ENCODE measurements at regions not wholly inside any gene's neighbourhood (a gene's known extent, or its start where the extent isn't known, plus 50 kb on each side); places are given as distances from the start of the nearest gene placed in this dataset.

DNA sequence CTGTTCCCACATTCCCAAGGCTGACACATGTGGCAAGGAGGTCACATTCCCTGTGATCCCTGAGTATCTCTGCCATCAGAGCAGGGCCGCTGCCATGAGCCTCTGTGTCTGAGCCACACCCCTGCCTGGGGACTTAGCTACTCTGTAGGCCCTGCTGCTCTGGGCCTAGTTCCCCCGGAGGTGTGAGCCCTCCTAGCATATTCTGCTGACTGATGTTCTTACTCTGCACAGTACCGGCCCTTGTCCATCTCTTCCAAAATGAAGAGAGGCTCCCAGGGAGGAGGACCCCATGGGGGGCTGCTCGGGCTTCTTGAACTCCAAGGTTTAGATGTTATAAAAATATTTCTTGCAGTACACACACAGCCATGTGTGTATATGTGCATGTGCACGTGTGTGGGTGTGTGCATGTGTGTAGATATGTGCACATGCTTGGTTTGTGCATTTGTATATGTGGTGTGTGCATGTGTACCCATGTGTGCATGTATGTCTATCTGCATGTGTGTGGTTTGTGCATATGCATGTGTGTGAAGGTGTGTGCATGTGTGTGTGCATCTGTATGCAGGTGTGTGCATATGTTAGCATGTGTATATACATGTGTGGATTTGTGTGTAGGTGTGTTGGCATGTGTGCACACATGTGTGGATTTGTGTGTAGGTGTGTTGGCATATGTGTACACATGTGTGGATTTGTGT is 101.2 kb downstream of the ERMARD start:
- Mint-ChIP-seq H3K4me3 (no peak overlapping the region), H3K36me3 (ENCODE audit: low read depth) (no peaks in the 10 kb centered on the region), H3K9me3 (peaks cover 6% of the 10 kb centered on the region), H3K27me3 (ENCODE audit: low read depth) (no peaks in the 10 kb centered on the region), H3K4me1 (ENCODE audit: low read depth) (no peaks in the 10 kb centered on the region), H3K27ac (no peak overlapping the region)
- DNase-seq (ENCODE audit: low spot score), result no peak

DNA sequence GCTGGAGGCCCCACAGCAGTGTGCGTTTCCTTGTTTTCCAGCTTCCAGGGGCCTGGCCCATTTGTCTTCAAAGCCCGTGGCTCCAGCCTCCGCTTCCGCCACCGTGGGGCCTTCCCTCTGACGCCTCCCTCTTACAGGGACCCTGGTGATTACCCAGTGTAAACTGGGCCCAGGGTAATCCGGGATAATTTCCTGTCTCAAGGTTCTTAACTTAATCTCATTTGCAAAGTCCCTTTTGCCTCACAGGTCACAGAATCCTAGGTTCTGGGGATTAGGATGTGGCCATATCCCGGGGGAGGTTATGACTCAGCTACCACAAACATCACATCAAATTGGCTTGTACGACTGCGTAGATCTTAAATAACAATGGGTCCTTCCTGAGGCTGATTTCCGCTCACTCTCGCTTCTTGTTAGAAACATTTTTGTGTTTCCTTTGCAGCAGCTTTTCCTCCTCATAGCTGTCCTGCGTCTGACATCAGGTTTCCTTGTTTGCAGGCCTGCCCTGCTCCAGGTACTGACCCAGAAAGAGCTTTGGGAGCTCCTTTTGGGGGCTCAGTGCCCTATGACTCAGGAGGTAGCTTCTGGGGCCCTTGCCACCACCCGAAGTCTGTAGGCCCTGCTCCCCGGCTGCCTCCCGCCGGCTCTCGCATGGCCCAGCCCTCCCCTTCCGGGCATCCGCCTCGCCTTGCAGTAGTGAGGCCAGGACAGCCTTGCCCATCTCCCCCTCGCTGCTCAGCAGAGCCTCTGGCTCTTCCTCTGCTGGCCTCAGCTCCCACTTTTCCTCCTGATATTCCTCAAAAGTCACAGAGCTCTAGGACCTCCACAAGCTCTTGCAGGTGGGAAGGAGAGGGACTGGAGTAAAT is 100.5 kb downstream of the ERMARD start:
- H3K4me3 Mint-ChIP-seq, result no peak overlapping the region
- DNase-seq (ENCODE audit: low spot score), result no peak
- peaks cover 6% of the 10 kb centered on the region for H3K9me3 Mint-ChIP-seq
- H3K4me1 Mint-ChIP-seq (ENCODE audit: low read depth), result no peaks in the 10 kb centered on the region
- no peak overlapping the region for H3K27ac Mint-ChIP-seq
- no peaks in the 10 kb centered on the region for H3K27me3 Mint-ChIP-seq (ENCODE audit: low read depth)
- no peaks in the 10 kb centered on the region for H3K36me3 Mint-ChIP-seq (ENCODE audit: low read depth)

DNA sequence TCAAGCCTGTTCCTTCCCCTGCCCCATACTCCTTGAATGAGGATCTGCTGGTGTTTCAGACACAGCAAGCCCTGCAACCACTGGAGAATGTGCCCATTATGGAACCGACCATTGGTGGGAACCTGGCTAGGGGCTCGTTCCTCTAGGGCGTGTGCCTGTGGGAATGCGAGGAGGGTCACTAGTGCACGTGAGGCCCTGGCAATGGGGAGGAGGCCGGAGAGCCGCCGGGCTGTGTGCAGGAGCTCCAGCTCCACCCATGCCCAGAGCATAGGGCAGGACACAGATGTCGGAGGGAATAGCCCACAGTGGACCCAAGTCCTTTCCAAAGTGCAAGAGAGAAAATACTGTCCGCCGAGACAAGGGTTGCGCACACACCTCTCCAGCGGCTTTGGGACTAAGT is 99.3 kb downstream of the ERMARD start:
- no peaks in the 10 kb centered on the region for H3K36me3 Mint-ChIP-seq (ENCODE audit: low read depth)
- peaks cover 6% of the 10 kb centered on the region for H3K9me3 Mint-ChIP-seq
- DNase-seq (ENCODE audit: low spot score), result no peak
- no peaks in the 10 kb centered on the region for H3K4me1 Mint-ChIP-seq (ENCODE audit: low read depth)
- no peak overlapping the region for H3K27ac Mint-ChIP-seq
- H3K27me3 Mint-ChIP-seq (ENCODE audit: low read depth), result no peaks in the 10 kb centered on the region
- H3K4me3 Mint-ChIP-seq, result no peak overlapping the region

DNA sequence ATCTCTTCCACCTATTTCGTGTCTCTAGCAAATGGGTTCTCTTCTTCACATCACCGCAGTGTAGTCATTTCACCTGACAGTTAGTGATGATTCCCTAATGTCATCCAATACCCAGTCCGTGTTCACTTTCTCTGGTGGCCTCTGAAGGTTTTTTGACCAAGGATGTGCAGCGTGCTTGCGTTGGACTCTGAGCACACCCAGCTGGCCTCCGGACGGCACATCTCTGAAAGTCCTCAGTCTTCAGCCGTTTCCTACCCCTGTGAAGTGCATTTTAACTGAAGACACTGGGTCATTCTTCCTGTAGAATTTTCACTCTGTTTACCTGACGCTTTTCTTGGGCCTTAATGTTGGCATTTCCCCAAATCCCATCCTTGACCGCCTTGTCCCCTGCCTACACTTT is 98.7 kb downstream of the ERMARD start:
- Mint-ChIP-seq H3K27me3 (ENCODE audit: low read depth) (no peaks in the 10 kb centered on the region), H3K9me3 (peaks cover 6% of the 10 kb centered on the region), H3K36me3 (ENCODE audit: low read depth) (no peaks in the 10 kb centered on the region), H3K4me1 (ENCODE audit: low read depth) (no peaks in the 10 kb centered on the region), H3K27ac (no peak overlapping the region), H3K4me3 (no peak overlapping the region)
- no peak for DNase-seq (ENCODE audit: low spot score)

DNA sequence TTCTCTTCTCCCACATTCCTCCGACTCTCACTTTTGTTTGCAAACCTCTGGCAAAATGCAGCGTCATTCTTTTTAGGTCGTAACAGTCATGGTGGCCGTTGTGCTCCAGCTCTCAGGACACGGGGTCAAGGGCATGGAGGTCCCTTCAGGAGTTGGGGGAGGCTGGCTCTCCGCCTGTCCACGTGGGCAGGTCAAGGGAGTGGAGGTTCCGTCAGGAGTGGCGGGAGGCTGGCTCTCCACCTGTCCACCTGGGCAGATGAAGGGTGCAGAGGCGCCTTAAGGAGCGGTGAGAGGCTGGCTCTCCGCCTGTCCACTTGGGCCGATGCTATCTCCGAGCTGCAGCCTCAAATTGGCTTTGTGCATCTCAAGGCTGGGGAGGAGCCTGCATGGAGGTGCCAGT is 98.0 kb downstream of the ERMARD start:
- no peaks in the 10 kb centered on the region for H3K4me1 Mint-ChIP-seq (ENCODE audit: low read depth)
- peaks cover 6% of the 10 kb centered on the region for H3K9me3 Mint-ChIP-seq
- H3K27me3 Mint-ChIP-seq (ENCODE audit: low read depth), result no peaks in the 10 kb centered on the region
- no peaks in the 10 kb centered on the region for H3K36me3 Mint-ChIP-seq (ENCODE audit: low read depth)
- no peak overlapping the region for H3K27ac Mint-ChIP-seq
- no peak overlapping the region for H3K4me3 Mint-ChIP-seq
- DNase-seq (ENCODE audit: low spot score), result no peak

DNA sequence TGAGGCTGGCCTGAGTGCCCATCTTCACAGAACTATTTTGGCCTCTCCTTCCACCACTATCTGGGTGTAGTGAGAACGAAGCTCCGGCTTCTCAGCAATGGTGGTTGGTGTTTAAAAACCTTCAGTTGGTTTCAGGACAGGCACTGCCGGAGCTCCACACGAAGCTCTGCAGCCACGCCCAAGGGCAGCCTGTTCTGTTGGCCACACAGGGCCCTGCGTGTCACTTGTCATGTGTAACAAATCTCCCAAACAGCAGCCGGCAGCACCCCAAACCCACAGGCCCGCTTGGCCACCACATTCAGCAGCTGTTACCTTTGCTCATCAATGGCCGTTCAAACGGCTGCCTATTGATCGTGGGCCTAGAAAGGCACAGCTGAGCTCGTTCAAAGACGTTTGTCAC is 97.5 kb downstream of the ERMARD start:
- Mint-ChIP-seq H3K4me3 (no peak overlapping the region), H3K27me3 (ENCODE audit: low read depth) (no peaks in the 10 kb centered on the region), H3K27ac (no peak overlapping the region), H3K9me3 (peaks cover 6% of the 10 kb centered on the region), H3K4me1 (ENCODE audit: low read depth) (no peaks in the 10 kb centered on the region), H3K36me3 (ENCODE audit: low read depth) (no peaks in the 10 kb centered on the region)
- DNase-seq (ENCODE audit: low spot score), result no peak

DNA sequence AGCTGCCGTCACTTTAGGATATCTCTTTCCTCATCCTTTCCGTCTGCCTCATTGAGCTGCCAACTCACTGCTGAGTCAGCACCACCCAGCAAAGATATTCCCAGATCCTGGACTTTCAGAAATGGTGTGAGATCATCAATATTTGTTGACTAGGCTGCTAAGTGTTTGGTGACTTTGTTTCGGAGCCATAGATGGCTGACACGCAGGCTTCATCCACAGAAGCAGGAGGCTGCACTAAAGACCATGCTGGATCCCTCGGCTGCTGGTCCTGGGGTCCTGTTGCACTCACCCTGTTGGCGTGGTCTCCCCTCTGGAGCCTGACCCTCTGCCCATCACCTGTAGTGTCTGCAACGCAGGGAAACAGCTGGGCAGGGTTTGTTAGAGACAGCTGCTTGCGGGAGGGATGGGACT is 96.5 kb downstream of the ERMARD start:
- Mint-ChIP-seq H3K9me3 (peaks cover 2% of the 10 kb centered on the region), H3K4me3 (no peak overlapping the region), H3K4me1 (ENCODE audit: low read depth) (no peaks in the 10 kb centered on the region), H3K36me3 (ENCODE audit: low read depth) (no peaks in the 10 kb centered on the region), H3K27ac (no peak overlapping the region), H3K27me3 (ENCODE audit: low read depth) (no peaks in the 10 kb centered on the region)
- DNase-seq (ENCODE audit: low spot score), result no peak

DNA sequence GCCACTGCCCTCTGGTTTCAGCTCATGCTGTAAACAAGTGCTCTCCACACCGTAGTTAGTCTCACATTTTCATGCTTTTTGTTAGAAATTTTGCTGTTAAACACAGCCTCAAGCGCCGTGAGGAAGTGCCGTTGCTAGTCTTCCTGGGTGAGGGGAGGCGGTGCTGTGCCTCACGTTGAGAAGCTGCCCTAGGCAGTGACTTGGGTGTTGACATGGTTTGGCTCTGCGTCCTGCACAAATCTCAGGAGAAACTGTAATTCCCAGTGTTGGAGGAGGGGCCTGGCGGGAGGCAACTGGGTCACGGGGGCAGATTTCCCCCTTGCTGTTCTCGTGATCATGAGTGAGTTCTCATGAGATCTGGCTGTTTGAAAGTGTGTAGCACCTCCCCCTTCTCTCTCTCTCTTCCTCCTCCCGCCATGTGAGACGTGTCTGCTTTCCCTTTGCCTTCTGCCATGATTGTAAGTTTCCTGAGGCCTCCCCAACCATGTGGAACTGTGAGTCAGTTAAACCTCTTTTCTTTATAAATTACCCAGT is 95.8 kb downstream of the ERMARD start:
- no peak for DNase-seq (ENCODE audit: low spot score)
- no peak overlapping the region for H3K4me3 Mint-ChIP-seq
- no peaks in the 10 kb centered on the region for H3K4me1 Mint-ChIP-seq (ENCODE audit: low read depth)
- no peaks in the 10 kb centered on the region for H3K9me3 Mint-ChIP-seq
- no peaks in the 10 kb centered on the region for H3K36me3 Mint-ChIP-seq (ENCODE audit: low read depth)
- H3K27ac Mint-ChIP-seq, result no peak overlapping the region
- H3K27me3 Mint-ChIP-seq (ENCODE audit: low read depth), result no peaks in the 10 kb centered on the region

DNA sequence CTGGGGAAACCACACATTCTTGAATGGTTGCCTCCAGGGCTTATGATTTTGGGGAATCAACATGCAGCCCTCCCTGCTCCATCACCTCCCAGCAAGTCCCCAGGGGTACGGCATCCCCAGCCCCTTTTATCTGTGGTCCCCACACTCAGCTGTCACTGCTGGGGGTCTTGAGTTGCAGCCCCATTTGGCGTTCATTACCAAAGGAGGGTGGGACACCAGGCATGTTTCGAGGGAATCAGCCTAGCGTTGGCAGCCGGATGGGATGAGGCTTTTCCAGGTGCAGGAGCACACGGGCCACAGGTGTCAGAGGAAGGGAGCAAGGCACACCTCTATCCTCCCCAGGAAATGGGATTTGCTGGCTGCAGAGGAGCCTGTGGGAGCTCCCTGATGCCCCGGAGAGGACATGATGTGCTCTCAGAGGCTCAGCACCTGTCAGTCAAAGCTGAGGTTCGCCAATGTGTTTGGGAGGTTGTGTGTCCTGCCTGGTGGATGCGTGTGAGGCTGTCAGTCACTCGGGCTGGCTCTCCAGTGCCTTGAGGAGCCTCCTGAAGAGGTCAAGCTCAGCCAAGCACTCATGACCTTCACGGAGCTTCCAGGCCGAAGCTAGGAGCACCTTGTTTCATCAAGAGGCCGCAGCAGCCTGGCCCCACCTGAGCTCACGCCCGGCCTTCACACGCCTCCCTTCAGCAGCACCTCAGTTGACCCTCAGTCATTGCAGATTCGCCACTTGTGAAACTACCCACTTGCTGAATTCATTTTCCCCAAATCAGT is 95.0 kb downstream of the ERMARD start:
- Mint-ChIP-seq H3K4me1 (ENCODE audit: low read depth) (no peaks in the 10 kb centered on the region), H3K4me3 (no peak overlapping the region), H3K36me3 (ENCODE audit: low read depth) (no peaks in the 10 kb centered on the region), H3K27me3 (ENCODE audit: low read depth) (no peaks in the 10 kb centered on the region), H3K9me3 (no peaks in the 10 kb centered on the region), H3K27ac (no peak overlapping the region)
- no peak for DNase-seq (ENCODE audit: low spot score)

DNA sequence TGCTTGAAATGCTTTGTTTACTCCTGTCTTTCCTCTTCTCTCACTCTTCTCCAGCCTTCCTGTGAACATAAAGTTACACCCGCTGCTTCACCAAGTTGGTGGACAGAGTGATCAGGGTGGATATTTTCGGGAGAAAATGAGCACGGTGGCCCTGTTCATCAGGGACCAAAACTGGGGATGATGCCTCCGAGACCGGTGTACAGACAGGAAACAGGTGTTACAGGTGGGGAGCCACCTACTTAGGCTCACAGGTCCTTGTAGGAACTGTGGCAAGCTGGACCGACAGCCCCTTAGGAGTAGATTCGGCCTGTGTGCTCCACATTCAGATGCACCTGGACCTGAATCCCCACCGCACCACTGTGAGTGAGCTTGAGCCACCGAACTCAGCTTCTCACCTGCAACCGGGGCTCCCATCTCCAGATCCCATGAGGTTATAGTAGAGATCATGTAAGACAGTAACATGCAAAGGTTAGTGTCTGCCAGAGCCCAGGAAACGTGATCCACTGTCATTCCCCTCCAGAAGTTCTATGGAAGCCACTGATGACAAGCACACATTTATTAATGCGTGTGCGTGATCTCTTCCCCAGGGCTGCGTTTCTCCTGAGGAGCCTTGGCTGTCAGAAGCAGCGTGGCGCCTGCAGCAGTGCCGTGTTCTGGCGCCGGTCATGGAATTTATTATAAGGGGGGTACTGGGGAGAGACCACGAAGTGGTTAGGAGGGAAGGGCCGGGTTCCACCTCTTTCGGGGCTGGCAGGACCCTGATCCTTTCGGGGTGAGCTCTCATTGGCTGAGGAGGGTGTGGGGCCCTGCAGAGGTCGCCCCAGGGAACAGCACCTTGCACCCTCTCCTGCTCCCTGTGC is 94.2 kb downstream of the ERMARD start:
- DNase-seq (ENCODE audit: low spot score), result no peak
- Mint-ChIP-seq H3K36me3 (ENCODE audit: low read depth) (no peaks in the 10 kb centered on the region), H3K4me3 (no peak overlapping the region), H3K27me3 (ENCODE audit: low read depth) (no peaks in the 10 kb centered on the region), H3K27ac (no peak overlapping the region), H3K9me3 (no peaks in the 10 kb centered on the region), H3K4me1 (ENCODE audit: low read depth) (no peaks in the 10 kb centered on the region)

DNA sequence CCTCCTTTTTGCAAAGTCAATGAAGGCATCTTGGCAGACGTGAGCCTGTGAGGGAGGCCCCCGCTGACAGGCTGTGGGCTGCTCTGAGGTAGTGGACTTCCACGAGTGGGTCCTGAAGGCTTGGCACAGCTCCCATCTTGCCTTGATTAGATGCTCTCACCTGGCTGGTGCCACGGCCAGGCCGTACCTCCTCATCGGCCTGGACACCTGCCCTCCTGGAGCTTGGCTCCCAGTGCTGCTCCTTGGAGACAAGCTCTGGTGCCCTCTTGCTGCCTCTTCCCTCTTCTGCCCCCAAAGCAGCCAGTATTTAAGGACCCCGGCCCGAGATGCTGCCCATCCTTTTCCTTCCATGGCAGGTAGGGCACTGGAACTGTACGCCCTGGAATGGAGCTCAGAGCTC is 93.5 kb downstream of the ERMARD start:
- no peak overlapping the region for H3K4me3 Mint-ChIP-seq
- no peaks in the 10 kb centered on the region for H3K4me1 Mint-ChIP-seq (ENCODE audit: low read depth)
- H3K9me3 Mint-ChIP-seq, result no peaks in the 10 kb centered on the region
- H3K27me3 Mint-ChIP-seq (ENCODE audit: low read depth), result no peaks in the 10 kb centered on the region
- no peak for DNase-seq (ENCODE audit: low spot score)
- no peak overlapping the region for H3K27ac Mint-ChIP-seq
- H3K36me3 Mint-ChIP-seq (ENCODE audit: low read depth), result no peaks in the 10 kb centered on the region

DNA sequence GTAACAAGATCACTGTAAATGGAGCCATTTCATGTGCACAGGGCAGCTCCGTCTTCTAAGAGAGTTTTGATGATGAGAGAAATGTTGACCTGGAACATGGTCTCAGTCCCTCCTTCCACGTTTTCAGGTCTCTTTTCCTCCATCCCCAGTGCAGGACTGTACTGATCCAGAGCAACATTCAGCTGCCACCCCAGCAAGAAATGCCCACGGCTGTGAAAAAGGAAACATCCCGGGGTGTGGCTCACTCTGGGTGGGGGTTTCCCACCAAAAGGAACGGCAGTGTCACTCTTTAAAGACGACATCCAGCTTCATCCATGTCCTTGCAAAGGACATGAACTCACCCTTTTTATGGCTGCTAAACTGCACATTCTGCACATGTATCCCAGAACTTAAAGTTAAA is 92.6 kb downstream of the ERMARD start:
- no peak overlapping the region for H3K4me3 Mint-ChIP-seq

DNA sequence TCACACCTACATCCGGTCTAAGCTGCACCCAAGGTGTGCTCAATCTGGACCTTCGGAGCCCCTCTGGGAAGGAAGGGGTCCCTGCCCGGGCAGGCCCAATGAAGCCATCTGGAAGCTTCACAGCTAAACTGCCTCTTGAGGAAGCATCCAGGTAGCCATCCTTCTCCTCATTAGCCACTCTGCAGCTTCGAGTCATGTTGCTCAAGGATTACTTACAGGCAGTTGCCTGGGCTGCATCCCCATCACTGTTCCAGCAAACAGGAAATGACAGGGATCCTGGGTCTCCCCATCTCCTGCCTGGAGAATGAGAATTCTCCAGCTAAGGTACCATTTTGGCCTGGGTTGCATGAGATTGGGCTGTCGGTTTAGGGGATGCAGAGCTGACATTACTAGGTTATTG is 91.7 kb downstream of the ERMARD start:
- Mint-ChIP-seq H3K27ac (no peak overlapping the region), H3K27me3 (ENCODE audit: low read depth) (no peaks in the 10 kb centered on the region), H3K36me3 (ENCODE audit: low read depth) (no peaks in the 10 kb centered on the region), H3K4me1 (ENCODE audit: low read depth) (no peaks in the 10 kb centered on the region), H3K9me3 (no peaks in the 10 kb centered on the region), H3K4me3 (no peak overlapping the region)
- DNase-seq (ENCODE audit: low spot score), result no peak

More for the DNA sequence above, 92.6 kb downstream of the ERMARD start:
- Mint-ChIP-seq H3K27me3 (ENCODE audit: low read depth) (no peaks in the 10 kb centered on the region), H3K9me3 (no peaks in the 10 kb centered on the region), H3K27ac (no peak overlapping the region), H3K36me3 (ENCODE audit: low read depth) (no peaks in the 10 kb centered on the region), H3K4me1 (ENCODE audit: low read depth) (no peaks in the 10 kb centered on the region)
- no peak for DNase-seq (ENCODE audit: low spot score)

All from T-helper 2 cell treated with Interferon-gamma antibody and Interleukin-4, amounts not matched to agents 5 μg/mL and 100 μg/mL, for 36 hours (primary cell).